WTC11 (cell line): ENCODE measurements at regions not wholly inside any gene's neighbourhood (a gene's known extent, or its start where the extent isn't known, plus 50 kb on each side); places are given as distances from the start of the nearest gene placed in this dataset.

ENCODE experiments used
- ATAC-seq: fragments of 200-7000 bp; cut with Tn5 transposase; 2 replicates; pipeline ENCODE4 v1.10.0; 2021; ENCODE audit warnings: mild to moderate bottlenecking, moderate library complexity
- CTCF ChIA-PET: fragments of 300-600 bp; sonication (Branson Sonifier 250); formaldehyde crosslinking; loops from one replicate; lab custom pipeline; 2021; ENCODE audit warnings: antibody characterized with exemption; lab: Charles Lee
- POLR2A ChIA-PET: fragments of 350-600 bp; sonication (Branson Sonifier 250); formaldehyde crosslinking; loops from one replicate; lab custom pipeline; 2021; ENCODE audit warnings: antibody characterized with exemption; lab: Charles Lee
- DNase-seq: peaks from one replicate; pipeline ENCODE4 v3.0.0; 2021; ENCODE audit warnings: low spot score
- H3K27ac Mint-ChIP-seq: 2 replicates; pipeline ENCODE4 v1.8.0; 2021; ENCODE audit warnings: mixed read lengths
- H3K27me3 Mint-ChIP-seq: 2 replicates; pipeline ENCODE4 v1.8.0; 2021; ENCODE audit warnings: low read depth, mild to moderate bottlenecking, moderate library complexity, mixed read lengths
- H3K36me3 Mint-ChIP-seq: 2 replicates; pipeline ENCODE4 v1.8.0; 2021; ENCODE audit warnings: mixed read lengths
- H3K4me1 Mint-ChIP-seq: 2 replicates; pipeline ENCODE4 v1.8.0; 2022; ENCODE audit warnings: mixed read lengths
- H3K4me3 Mint-ChIP-seq: 2 replicates; pipeline ENCODE4 v1.8.0; 2021; ENCODE audit warnings: mild to moderate bottlenecking, moderate library complexity, mixed read lengths
- H3K9me3 Mint-ChIP-seq: 2 replicates; pipeline ENCODE4 v1.8.0; 2021; ENCODE audit warnings: mixed read lengths
- ATF6 ChIP-seq: sonication (generic); formaldehyde crosslinking; IDR thresholded peaks from 2 replicates; pipeline ENCODE4 v1.8.1; 2023; ENCODE audit warnings: mild to moderate bottlenecking, missing genetic modification reagents
- CBFB ChIP-seq: sonication (generic); formaldehyde crosslinking; IDR thresholded peaks from 2 replicates; pipeline ENCODE4 v1.8.1; 2022; ENCODE audit warnings: mild to moderate bottlenecking, low read depth, missing genetic modification reagents
- ERG ChIP-seq: fragments of 250-450 bp; sonication (Bioruptor Pico); IDR thresholded peaks from 2 replicates; pipeline ENCODE4 v1.8.0; 2021; ENCODE audit warnings: mild to moderate bottlenecking
- ETV6 ChIP-seq: sonication (generic); formaldehyde crosslinking; IDR thresholded peaks from 2 replicates; pipeline ENCODE4 v1.8.1; 2022; ENCODE audit warnings: mild to moderate bottlenecking, missing genetic modification reagents
- FOXK1 ChIP-seq: sonication (generic); formaldehyde crosslinking; IDR thresholded peaks from 2 replicates; pipeline ENCODE4 v1.8.0; 2022; ENCODE audit warnings: mild to moderate bottlenecking, moderate library complexity, missing genetic modification reagents
- GRHL2 ChIP-seq: fragments of 250-450 bp; sonication (Bioruptor Pico); IDR thresholded peaks from 2 replicates; pipeline ENCODE4 v1.8.0; 2022; ENCODE audit warnings: mild to moderate bottlenecking, moderate library complexity; ENCODE audit not compliant: insufficient replicate concordance, severe bottlenecking
- HMGA2 ChIP-seq: fragments of 250-450 bp; sonication (Bioruptor Pico); IDR thresholded peaks from 2 replicates; pipeline ENCODE4 v1.4.0; 2021; ENCODE audit warnings: mild to moderate bottlenecking, moderate library complexity
- JAZF1 ChIP-seq: fragments of 250-450 bp; sonication (Bioruptor Pico); IDR thresholded peaks from 2 replicates; pipeline ENCODE4 v1.9.0; 2021; ENCODE audit warnings: moderate library complexity, mild to moderate bottlenecking, inconsistent platforms
- MYBL2 ChIP-seq: sonication (generic); formaldehyde crosslinking; IDR thresholded peaks from 2 replicates; pipeline ENCODE4 v1.8.1; 2023; ENCODE audit warnings: mild to moderate bottlenecking, moderate library complexity, missing genetic modification reagents
- NFE2L1 ChIP-seq: sonication (generic); formaldehyde crosslinking; IDR thresholded peaks from 2 replicates; pipeline ENCODE4 v1.8.1; 2023; ENCODE audit warnings: missing genetic modification reagents
- NR2C2 ChIP-seq: sonication (generic); formaldehyde crosslinking; IDR thresholded peaks from 2 replicates; pipeline ENCODE4 v1.8.0; 2022; ENCODE audit warnings: mild to moderate bottlenecking, missing genetic modification reagents
- SOX15 ChIP-seq: fragments of 250-450 bp; sonication (Bioruptor Pico); IDR thresholded peaks from 2 replicates; pipeline ENCODE4 v1.9.0; 2021; ENCODE audit warnings: mild to moderate bottlenecking
- TCF7 ChIP-seq: sonication (generic); formaldehyde crosslinking; IDR thresholded peaks from 2 replicates; pipeline ENCODE4 v1.8.0; 2022; ENCODE audit warnings: mild to moderate bottlenecking, low read depth, missing genetic modification reagents, moderate library complexity
- TP53 ChIP-seq: sonication (generic); formaldehyde crosslinking; IDR thresholded peaks from 2 replicates; pipeline ENCODE4 v1.8.1; 2023; ENCODE audit warnings: mild to moderate bottlenecking, missing genetic modification reagents
- ZNF416 ChIP-seq: fragments of 250-450 bp; sonication (Bioruptor Pico); IDR thresholded peaks from 2 replicates; pipeline ENCODE4 v1.9.0; 2021; ENCODE audit warnings: mild to moderate bottlenecking, inconsistent platforms
- ZNF425 ChIP-seq: fragments of 250-450 bp; sonication (Bioruptor Pico); conservative IDR thresholded peaks from 2 replicates; pipeline ENCODE4 v1.9.0; 2021; ENCODE audit warnings: mild to moderate bottlenecking
- ZNF512 ChIP-seq: sonication (generic); formaldehyde crosslinking; IDR thresholded peaks from 2 replicates; pipeline ENCODE4 v1.8.1; 2022; ENCODE audit warnings: missing genetic modification reagents, borderline replicate concordance
- TF ChIP-seq, protein P1 (sequence below): fragments of 250-450 bp; sonication (Bioruptor Pico); IDR thresholded peaks from 2 replicates; pipeline ENCODE4 v1.9.0; 2021; ENCODE audit warnings: mild to moderate bottlenecking, borderline replicate concordance
- TF ChIP-seq, protein P2 (sequence below): sonication (generic); formaldehyde crosslinking; IDR thresholded peaks from 2 replicates; pipeline ENCODE4 v1.8.0; 2022; ENCODE audit warnings: mild to moderate bottlenecking, missing genetic modification reagents
- TF ChIP-seq, protein P3 (sequence below): sonication (generic); formaldehyde crosslinking; IDR thresholded peaks from 2 replicates; pipeline ENCODE4 v1.8.0; 2023; ENCODE audit warnings: missing genetic modification reagents

- Mint-ChIP-seq H3K36me3 (peaks cover 9% of the 10 kb centered on the region), H3K27ac (no peak overlapping the region), H3K9me3 (peaks cover 11% of the 10 kb centered on the region), H3K27me3 (no peaks in the 10 kb centered on the region), H3K4me1 (no peaks in the 10 kb centered on the region; the same call in 1 of the 2 replicates), H3K4me3 (no peak overlapping the region)
- ChIA-PET CTCF (no interaction called here), POLR2A (no interaction called here)
- TF ChIP-seq JAZF1 = no peak
- TF ChIP-seq TCF7 (CRISPR knock-in tag) = no peak
- no peak for TF ChIP-seq TP53 (CRISPR knock-in tag)
- no peak for TF ChIP-seq HMGA2 (CRISPR knock-in tag)
- no peak for TF ChIP-seq ATF6 (CRISPR knock-in tag)
- no peak for TF ChIP-seq NR2C2 (CRISPR knock-in tag)
- TF ChIP-seq SOX15 (CRISPR knock-in tag) = no peak
- TF ChIP-seq ZNF512 (CRISPR knock-in tag) = no peak
- TF ChIP-seq ERG (CRISPR knock-in tag) = no peak
- no peak for TF ChIP-seq ZNF416 (CRISPR knock-in tag)
- no peak for TF ChIP-seq CBFB (CRISPR knock-in tag)
- TF ChIP-seq, protein P1, sequence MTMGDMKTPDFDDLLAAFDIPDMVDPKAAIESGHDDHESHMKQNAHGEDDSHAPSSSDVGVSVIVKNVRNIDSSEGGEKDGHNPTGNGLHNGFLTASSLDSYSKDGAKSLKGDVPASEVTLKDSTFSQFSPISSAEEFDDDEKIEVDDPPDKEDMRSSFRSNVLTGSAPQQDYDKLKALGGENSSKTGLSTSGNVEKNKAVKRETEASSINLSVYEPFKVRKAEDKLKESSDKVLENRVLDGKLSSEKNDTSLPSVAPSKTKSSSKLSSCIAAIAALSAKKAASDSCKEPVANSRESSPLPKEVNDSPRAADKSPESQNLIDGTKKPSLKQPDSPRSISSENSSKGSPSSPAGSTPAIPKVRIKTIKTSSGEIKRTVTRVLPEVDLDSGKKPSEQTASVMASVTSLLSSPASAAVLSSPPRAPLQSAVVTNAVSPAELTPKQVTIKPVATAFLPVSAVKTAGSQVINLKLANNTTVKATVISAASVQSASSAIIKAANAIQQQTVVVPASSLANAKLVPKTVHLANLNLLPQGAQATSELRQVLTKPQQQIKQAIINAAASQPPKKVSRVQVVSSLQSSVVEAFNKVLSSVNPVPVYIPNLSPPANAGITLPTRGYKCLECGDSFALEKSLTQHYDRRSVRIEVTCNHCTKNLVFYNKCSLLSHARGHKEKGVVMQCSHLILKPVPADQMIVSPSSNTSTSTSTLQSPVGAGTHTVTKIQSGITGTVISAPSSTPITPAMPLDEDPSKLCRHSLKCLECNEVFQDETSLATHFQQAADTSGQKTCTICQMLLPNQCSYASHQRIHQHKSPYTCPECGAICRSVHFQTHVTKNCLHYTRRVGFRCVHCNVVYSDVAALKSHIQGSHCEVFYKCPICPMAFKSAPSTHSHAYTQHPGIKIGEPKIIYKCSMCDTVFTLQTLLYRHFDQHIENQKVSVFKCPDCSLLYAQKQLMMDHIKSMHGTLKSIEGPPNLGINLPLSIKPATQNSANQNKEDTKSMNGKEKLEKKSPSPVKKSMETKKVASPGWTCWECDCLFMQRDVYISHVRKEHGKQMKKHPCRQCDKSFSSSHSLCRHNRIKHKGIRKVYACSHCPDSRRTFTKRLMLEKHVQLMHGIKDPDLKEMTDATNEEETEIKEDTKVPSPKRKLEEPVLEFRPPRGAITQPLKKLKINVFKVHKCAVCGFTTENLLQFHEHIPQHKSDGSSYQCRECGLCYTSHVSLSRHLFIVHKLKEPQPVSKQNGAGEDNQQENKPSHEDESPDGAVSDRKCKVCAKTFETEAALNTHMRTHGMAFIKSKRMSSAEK (CRISPR knock-in tag) = no peak
- TF ChIP-seq NFE2L1 = no peak
- TF ChIP-seq, protein P2, sequence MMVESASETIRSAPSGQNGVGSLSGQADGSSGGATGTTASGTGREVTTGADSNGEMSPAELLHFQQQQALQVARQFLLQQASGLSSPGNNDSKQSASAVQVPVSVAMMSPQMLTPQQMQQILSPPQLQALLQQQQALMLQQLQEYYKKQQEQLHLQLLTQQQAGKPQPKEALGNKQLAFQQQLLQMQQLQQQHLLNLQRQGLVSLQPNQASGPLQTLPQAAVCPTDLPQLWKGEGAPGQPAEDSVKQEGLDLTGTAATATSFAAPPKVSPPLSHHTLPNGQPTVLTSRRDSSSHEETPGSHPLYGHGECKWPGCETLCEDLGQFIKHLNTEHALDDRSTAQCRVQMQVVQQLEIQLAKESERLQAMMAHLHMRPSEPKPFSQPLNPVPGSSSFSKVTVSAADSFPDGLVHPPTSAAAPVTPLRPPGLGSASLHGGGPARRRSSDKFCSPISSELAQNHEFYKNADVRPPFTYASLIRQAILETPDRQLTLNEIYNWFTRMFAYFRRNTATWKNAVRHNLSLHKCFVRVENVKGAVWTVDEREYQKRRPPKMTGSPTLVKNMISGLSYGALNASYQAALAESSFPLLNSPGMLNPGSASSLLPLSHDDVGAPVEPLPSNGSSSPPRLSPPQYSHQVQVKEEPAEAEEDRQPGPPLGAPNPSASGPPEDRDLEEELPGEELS (CRISPR knock-in tag) = no peak
- TF ChIP-seq FOXK1 (CRISPR knock-in tag) = no peak
- no peak for ATAC-seq
- DNase-seq = no peak
Measured at GRCh38 chr1:198400063-198400462, 140.4 kb downstream of the ATP6V1G3 start.

DNA sequence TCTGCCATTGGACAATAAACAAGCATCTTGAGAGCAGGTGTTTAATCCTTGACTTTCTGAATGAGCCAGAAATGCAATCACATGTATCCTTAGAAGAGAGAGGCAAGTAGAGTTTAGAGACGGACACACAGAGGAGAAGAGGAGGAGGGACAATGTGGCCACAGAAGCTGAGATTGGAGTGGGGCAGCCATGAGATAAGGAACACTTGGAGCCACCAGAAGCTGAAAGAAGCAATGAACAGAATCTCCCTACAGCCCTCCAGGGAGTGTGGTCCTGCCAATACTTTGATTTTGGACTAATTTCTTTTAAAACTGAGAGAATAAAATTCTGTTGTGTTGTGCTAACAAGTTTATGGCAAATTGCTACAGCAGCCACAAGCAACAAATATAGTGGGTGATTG, 141.0 kb downstream of the ATP6V1G3 start:
- ChIA-PET CTCF (no interaction called here), POLR2A (no interaction called here)
- Mint-ChIP-seq H3K27me3 (no peaks in the 10 kb centered on the region), H3K4me3 (no peak overlapping the region), H3K27ac (no peak overlapping the region), H3K36me3 (peaks cover 4% of the 10 kb centered on the region; the same call in 1 of the 2 replicates), H3K9me3 (peaks cover 5% of the 10 kb centered on the region), H3K4me1 (no peaks in the 10 kb centered on the region; the same call in 1 of the 2 replicates)
- ATAC-seq (no peak), DNase-seq (no peak)
- TF ChIP-seq, protein P3, sequence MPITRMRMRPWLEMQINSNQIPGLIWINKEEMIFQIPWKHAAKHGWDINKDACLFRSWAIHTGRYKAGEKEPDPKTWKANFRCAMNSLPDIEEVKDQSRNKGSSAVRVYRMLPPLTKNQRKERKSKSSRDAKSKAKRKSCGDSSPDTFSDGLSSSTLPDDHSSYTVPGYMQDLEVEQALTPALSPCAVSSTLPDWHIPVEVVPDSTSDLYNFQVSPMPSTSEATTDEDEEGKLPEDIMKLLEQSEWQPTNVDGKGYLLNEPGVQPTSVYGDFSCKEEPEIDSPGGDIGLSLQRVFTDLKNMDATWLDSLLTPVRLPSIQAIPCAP (CRISPR knock-in tag) = no peak
- no peak for TF ChIP-seq ATF6 (CRISPR knock-in tag)
- TF ChIP-seq ZNF425 (CRISPR knock-in tag) = no peak
- no peak for TF ChIP-seq MYBL2 (CRISPR knock-in tag)
- TF ChIP-seq GRHL2 (CRISPR knock-in tag) = no peak
- no peak for TF ChIP-seq ETV6
